ENCODE measurements at regions not wholly inside any gene's neighbourhood (a gene's known extent, or its start where the extent isn't known, plus 50 kb on each side); places are given as distances from the start of the nearest gene placed in this dataset.

GRCh38 chr3:23003733-23004046 is 199.4 kb upstream of the UBE2E2 start:
- ChIA-PET POLR2A (ENCODE audit: low non-redundant PET) (no interaction called here), CTCF (no interaction called here)
- intact Hi-C loops (cut with micrococcal nuclease; ENCODE audit: unreplicated experiment) = no loop called here
- no peak for TF ChIP-seq EZH2 (IDR thresholded peaks at IDR 0.05; ENCODE audit: borderline replicate concordance, low read depth, low read length, poor library complexity, severe bottlenecking)
- no peak for TF ChIP-seq CTCF (conservative IDR thresholded peaks at IDR 0.05; ENCODE audit: low read depth, low read length)
- Histone ChIP-seq H3K27me3 (replicated peaks; ENCODE audit: insufficient read depth, low read depth, low read length, poor library complexity) (no peaks in the 10 kb centered on the region), H3K27ac (ENCODE audit: low read depth, low read length, poor library complexity, severe bottlenecking) (no peak overlapping the region), H3K4me1 (ENCODE audit: insufficient read depth, low read length, poor library complexity, severe bottlenecking) (no peaks in the 10 kb centered on the region), H3K9me3 (ENCODE audit: low read depth, low read length, poor library complexity, severe bottlenecking) (no peaks in the 10 kb centered on the region), H3K36me3 (ENCODE audit: insufficient read depth, low read length, poor library complexity, severe bottlenecking) (no peaks in the 10 kb centered on the region), H3K4me3 (ENCODE audit: low read depth, low read length, poor library complexity, severe bottlenecking) (no peak overlapping the region)
- no TSS peak for BruUV-seq (replicated peaks)
- DNase-seq (ENCODE audit: low spot score) = no peak

GRCh38 chr3:23004971-23005370 is 198.2 kb upstream of the UBE2E2 start:
- no peaks in the 10 kb centered on the region for H3K9me3 ChIP-seq (ENCODE audit: low read depth, low read length, poor library complexity, severe bottlenecking)
- no peaks in the 10 kb centered on the region for H3K27me3 ChIP-seq (replicated peaks; ENCODE audit: insufficient read depth, low read depth, low read length, poor library complexity)
- CTCF ChIA-PET = no interaction called here
- H3K36me3 ChIP-seq (ENCODE audit: insufficient read depth, low read length, poor library complexity, severe bottlenecking) = no peaks in the 10 kb centered on the region
- no peak for DNase-seq (ENCODE audit: low spot score)
- H3K4me1 ChIP-seq (ENCODE audit: insufficient read depth, low read length, poor library complexity, severe bottlenecking) = no peaks in the 10 kb centered on the region
- TF ChIP-seq CTCF (conservative IDR thresholded peaks at IDR 0.05; ENCODE audit: low read depth, low read length) (no peak), EZH2 (IDR thresholded peaks at IDR 0.05; ENCODE audit: borderline replicate concordance, low read depth, low read length, poor library complexity, severe bottlenecking) (no peak)
- no TSS peak for BruUV-seq (replicated peaks)
- POLR2A ChIA-PET (ENCODE audit: low non-redundant PET) = no interaction called here
- no peak overlapping the region for H3K4me3 ChIP-seq (ENCODE audit: low read depth, low read length, poor library complexity, severe bottlenecking)
- H3K27ac ChIP-seq (ENCODE audit: low read depth, low read length, poor library complexity, severe bottlenecking) = no peak overlapping the region
- intact Hi-C loops (cut with micrococcal nuclease; ENCODE audit: unreplicated experiment) = no loop called here

- no peak overlapping the region for H3K4me3 ChIP-seq (ENCODE audit: low read depth, low read length, poor library complexity, severe bottlenecking)
- CTCF ChIA-PET = no interaction called here
- BruUV-seq (replicated peaks) = no TSS peak
Measured at GRCh38 chr3:23017801-23018200, 185.3 kb upstream of the UBE2E2 start.

More at GRCh38 chr3:23017801-23018200, 185.3 kb upstream of the UBE2E2 start:
- Histone ChIP-seq H3K9me3 (ENCODE audit: low read depth, low read length, poor library complexity, severe bottlenecking) (no peaks in the 10 kb centered on the region), H3K27me3 (replicated peaks; ENCODE audit: insufficient read depth, low read depth, low read length, poor library complexity) (no peaks in the 10 kb centered on the region), H3K27ac (ENCODE audit: low read depth, low read length, poor library complexity, severe bottlenecking) (no peak overlapping the region), H3K4me1 (ENCODE audit: insufficient read depth, low read length, poor library complexity, severe bottlenecking) (no peaks in the 10 kb centered on the region), H3K36me3 (ENCODE audit: insufficient read depth, low read length, poor library complexity, severe bottlenecking) (no peaks in the 10 kb centered on the region)
- intact Hi-C loops (cut with micrococcal nuclease; ENCODE audit: unreplicated experiment) = no loop called here
- POLR2A ChIA-PET (ENCODE audit: low non-redundant PET) = no interaction called here
- TF ChIP-seq EZH2 (IDR thresholded peaks at IDR 0.05; ENCODE audit: borderline replicate concordance, low read depth, low read length, poor library complexity, severe bottlenecking) = no peak
- TF ChIP-seq CTCF (conservative IDR thresholded peaks at IDR 0.05; ENCODE audit: low read depth, low read length) = no peak
- DNase-seq (ENCODE audit: low spot score) = no peak
